ENCODE measurements at regions not wholly inside any gene's neighbourhood (a gene's known extent, or its start where the extent isn't known, plus 50 kb on each side); places are given as distances from the start of the nearest gene placed in this dataset.

DNA sequence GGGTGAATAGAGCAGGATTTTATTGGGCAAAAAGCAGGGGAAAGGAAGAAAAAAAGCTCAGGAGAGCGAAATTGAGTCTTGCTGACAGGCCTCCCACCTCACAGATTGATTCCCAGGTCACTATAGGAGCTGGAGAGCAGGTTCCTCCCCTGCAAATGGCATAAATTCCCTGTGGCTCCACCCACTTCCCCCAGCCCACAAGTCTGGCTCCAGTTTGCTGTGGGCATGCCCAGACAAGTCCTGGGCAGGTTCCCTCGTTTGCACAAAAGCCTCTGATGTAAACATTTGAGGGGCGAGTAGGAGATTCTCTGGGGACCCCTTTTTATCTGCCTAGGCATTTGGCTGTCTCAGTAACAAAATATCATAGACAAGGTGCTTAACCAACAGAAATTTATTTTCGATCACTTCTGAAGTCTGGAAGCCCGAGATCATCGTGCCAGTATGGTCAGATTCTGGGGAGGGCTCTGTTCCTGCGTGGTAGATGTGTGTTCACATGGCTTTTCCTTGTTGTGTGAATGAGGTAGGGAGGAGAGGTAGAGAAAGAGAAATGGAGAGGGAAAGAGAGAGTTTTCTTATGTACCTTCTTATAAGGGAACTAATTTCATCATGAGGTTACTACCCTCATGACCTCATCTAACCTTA lies 614.5 kb downstream of the MAT2B start:
- peak; percentile 71 for DNase-seq
- H3K27me3 Mint-ChIP-seq (ENCODE audit: insufficient read depth) = no peaks in the 10 kb centered on the region

GRCh38 chr5:164127527-164127926 lies 622.1 kb downstream of the MAT2B start:
- Histone ChIP-seq H3K4me3 (ENCODE audit: low read length) (no peak overlapping the region), H3K9ac (ENCODE audit: extremely low read depth, low read length, poor library complexity, severe bottlenecking) (no peak overlapping the region), H3K9me3 (ENCODE audit: control insufficient read depth, low read length) (peaks cover 35% of the 10 kb centered on the region), H3K36me3 (ENCODE audit: control insufficient read depth, insufficient read depth, low read length) (no peaks in the 10 kb centered on the region), H3K27me3 (ENCODE audit: control insufficient read depth, insufficient read depth, low read length, poor library complexity, severe bottlenecking) (no peaks in the 10 kb centered on the region), H3K4me1 (ENCODE audit: control insufficient read depth, insufficient read depth, low read length) (no peaks in the 10 kb centered on the region), H3K27ac (ENCODE audit: low read depth, low read length) (no peak overlapping the region)
- 83 to 93% methylated on average over 2 of the region's 2 CpGs for WGBS, 2 experiments (ENCODE audit: insufficient coverage in 1 of 2, insufficient read length in 1 of 2)
- H3K27me3 Mint-ChIP-seq (ENCODE audit: insufficient read depth) = no peaks in the 10 kb centered on the region
- H3K4me1 Mint-ChIP-seq = no peaks in the 10 kb centered on the region
- no peak overlapping the region for H3K4me3 Mint-ChIP-seq
- H3K36me3 Mint-ChIP-seq (ENCODE audit: low read depth) = peaks cover 6% of the 10 kb centered on the region
- H3K9me3 Mint-ChIP-seq = peaks cover 47% of the 10 kb centered on the region
- no peak for TF ChIP-seq CTCF (conservative IDR thresholded peaks at IDR 0.05)
- no peak overlapping the region for H3K27ac Mint-ChIP-seq
- DNase-seq = no peak

More for the DNA sequence above, 614.5 kb downstream of the MAT2B start:
- no peaks in the 10 kb centered on the region for H3K4me1 ChIP-seq (ENCODE audit: control insufficient read depth, insufficient read depth, low read length)
- H3K27ac Mint-ChIP-seq = peak overlapping the region; percentile 32
- WGBS, 2 experiments (ENCODE audit: insufficient coverage in 1 of 2, insufficient read length in 1 of 2) = 59 to 90% methylated on average over 3 to 7 of the region's 7 CpGs
- peaks cover 3% of the 10 kb centered on the region for H3K9me3 Mint-ChIP-seq
- H3K4me3 Mint-ChIP-seq = no peak overlapping the region
- H3K27ac ChIP-seq (ENCODE audit: low read depth, low read length) = peak overlapping the region; percentile 72
- TF ChIP-seq CTCF (conservative IDR thresholded peaks at IDR 0.05) = no peak
- no peaks in the 10 kb centered on the region for H3K27me3 ChIP-seq (ENCODE audit: control insufficient read depth, insufficient read depth, low read length, poor library complexity, severe bottlenecking)
- H3K4me1 Mint-ChIP-seq = no peaks in the 10 kb centered on the region
- H3K36me3 Mint-ChIP-seq (ENCODE audit: low read depth) = no peaks in the 10 kb centered on the region
- no peaks in the 10 kb centered on the region for H3K36me3 ChIP-seq (ENCODE audit: control insufficient read depth, insufficient read depth, low read length)
- peak overlapping the region; percentile 22 for H3K4me3 ChIP-seq (ENCODE audit: low read length)
- no peak overlapping the region for H3K9ac ChIP-seq (ENCODE audit: extremely low read depth, low read length, poor library complexity, severe bottlenecking)
- peaks cover 7% of the 10 kb centered on the region for H3K9me3 ChIP-seq (ENCODE audit: control insufficient read depth, low read length)

- peaks cover 5% of the 10 kb centered on the region for H3K36me3 Mint-ChIP-seq (ENCODE audit: low read depth)
- H3K27me3 Mint-ChIP-seq (ENCODE audit: insufficient read depth) = no peaks in the 10 kb centered on the region
- peaks cover 42% of the 10 kb centered on the region for H3K9me3 Mint-ChIP-seq
- H3K27ac Mint-ChIP-seq = no peak overlapping the region
- Histone ChIP-seq H3K36me3 (ENCODE audit: control insufficient read depth, insufficient read depth, low read length) (no peaks in the 10 kb centered on the region), H3K27ac (ENCODE audit: low read depth, low read length) (no peak overlapping the region), H3K27me3 (ENCODE audit: control insufficient read depth, insufficient read depth, low read length, poor library complexity, severe bottlenecking) (no peaks in the 10 kb centered on the region), H3K4me1 (ENCODE audit: control insufficient read depth, insufficient read depth, low read length) (no peaks in the 10 kb centered on the region), H3K9ac (ENCODE audit: extremely low read depth, low read length, poor library complexity, severe bottlenecking) (no peak overlapping the region), H3K4me3 (ENCODE audit: low read length) (no peak overlapping the region), H3K9me3 (ENCODE audit: control insufficient read depth, low read length) (peaks cover 32% of the 10 kb centered on the region)
- H3K4me1 Mint-ChIP-seq = no peaks in the 10 kb centered on the region
- no peak overlapping the region for H3K4me3 Mint-ChIP-seq
- no peak for DNase-seq
- TF ChIP-seq CTCF (conservative IDR thresholded peaks at IDR 0.05) = no peak
- 94% methylated on average over 2 of the region's 2 CpGs; no CpG with 5 or more reads in 1 of the 2 experiments for WGBS, 2 experiments (ENCODE audit: insufficient coverage in 1 of 2, insufficient read length in 1 of 2)
Measured at GRCh38 chr5:164132358-164132757, 626.9 kb downstream of the MAT2B start.

All from endodermal cell (in vitro differentiated cells).